HepG2 (cell line): ENCODE measurements at regions not wholly inside any gene's neighbourhood (a gene's known extent, or its start where the extent isn't known, plus 50 kb on each side); places are given as distances from the start of the nearest gene placed in this dataset.

Source experiments
- CCAR2 ChIP-seq: fragments of 200-400 bp; formaldehyde crosslinking; optimal IDR thresholded peaks from 2 replicates; pipeline ENCODE3; 2018; ENCODE audit warnings: low read depth, mild to moderate bottlenecking, low read length, moderate library complexity
- GRHL1 ChIP-seq: sonication (generic); formaldehyde crosslinking; conservative IDR thresholded peaks from 2 replicates; pipeline ENCODE4 v1.8.0; 2022; ENCODE audit warnings: missing genetic modification reagents
- MLLT10 ChIP-seq: sonication (generic); formaldehyde crosslinking; IDR thresholded peaks from 2 replicates; pipeline ENCODE4 v1.4.0; 2020; ENCODE audit warnings: missing genetic modification reagents
- RBM39 ChIP-seq: fragments of 200-400 bp; formaldehyde crosslinking; IDR thresholded peaks from one replicate; pipeline ENCODE4 v1.6.1; 2018; ENCODE audit warnings: antibody characterized with exemption, mild to moderate bottlenecking, low read depth, low read length; ENCODE audit not compliant: poor library complexity, severe bottlenecking
- RFX3 ChIP-seq: IDR thresholded peaks from 2 replicates; pipeline ENCODE4 v1.6.1; 2016; ENCODE audit warnings: missing biosample characterization, missing genetic modification reagents
- SPEN ChIP-seq: sonication (generic); formaldehyde crosslinking; IDR thresholded peaks from 2 replicates; pipeline ENCODE4 v1.5.1; 2020; ENCODE audit warnings: low read depth, mild to moderate bottlenecking, missing genetic modification reagents
- UBTF ChIP-seq: sonication (generic); formaldehyde crosslinking; IDR thresholded peaks from 2 replicates; pipeline ENCODE4 v1.4.0; 2020; ENCODE audit warnings: mild to moderate bottlenecking, missing genetic modification reagents
- WIZ ChIP-seq: sonication (generic); formaldehyde crosslinking; IDR thresholded peaks from 2 replicates; pipeline ENCODE4 v1.5.1; 2020; ENCODE audit warnings: mild to moderate bottlenecking, missing genetic modification reagents
- TF ChIP-seq, protein P1 (sequence below): sonication (generic); formaldehyde crosslinking; IDR thresholded peaks from 2 replicates; pipeline ENCODE4 v1.5.0; 2020; ENCODE audit warnings: mild to moderate bottlenecking, missing genetic modification reagents

GRCh38 chr12:84756961-84757360 lies 155.6 kb downstream of the SLC6A15 start (continued):
- TF ChIP-seq UBTF: no peak
- no peak for TF ChIP-seq WIZ (CRISPR knock-in tag)
- TF ChIP-seq, protein P1, sequence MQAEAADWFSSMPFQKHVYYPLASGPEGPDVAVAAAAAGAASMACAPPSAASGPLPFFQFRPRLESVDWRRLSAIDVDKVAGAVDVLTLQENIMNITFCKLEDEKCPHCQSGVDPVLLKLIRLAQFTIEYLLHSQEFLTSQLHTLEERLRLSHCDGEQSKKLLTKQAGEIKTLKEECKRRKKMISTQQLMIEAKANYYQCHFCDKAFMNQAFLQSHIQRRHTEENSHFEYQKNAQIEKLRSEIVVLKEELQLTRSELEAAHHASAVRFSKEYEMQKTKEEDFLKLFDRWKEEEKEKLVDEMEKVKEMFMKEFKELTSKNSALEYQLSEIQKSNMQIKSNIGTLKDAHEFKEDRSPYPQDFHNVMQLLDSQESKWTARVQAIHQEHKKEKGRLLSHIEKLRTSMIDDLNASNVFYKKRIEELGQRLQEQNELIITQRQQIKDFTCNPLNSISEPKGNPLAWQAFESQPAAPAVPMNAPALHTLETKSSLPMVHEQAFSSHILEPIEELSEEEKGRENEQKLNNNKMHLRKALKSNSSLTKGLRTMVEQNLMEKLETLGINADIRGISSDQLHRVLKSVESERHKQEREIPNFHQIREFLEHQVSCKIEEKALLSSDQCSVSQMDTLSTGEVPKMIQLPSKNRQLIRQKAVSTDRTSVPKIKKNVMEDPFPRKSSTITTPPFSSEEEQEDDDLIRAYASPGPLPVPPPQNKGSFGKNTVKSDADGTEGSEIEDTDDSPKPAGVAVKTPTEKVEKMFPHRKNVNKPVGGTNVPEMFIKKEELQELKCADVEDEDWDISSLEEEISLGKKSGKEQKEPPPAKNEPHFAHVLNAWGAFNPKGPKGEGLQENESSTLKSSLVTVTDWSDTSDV (CRISPR knock-in tag): no peak
- TF ChIP-seq GRHL1: no peak
- TF ChIP-seq SPEN (CRISPR knock-in tag): no peak
- no peak for TF ChIP-seq RBM39
- no peak for TF ChIP-seq MLLT10
- no peak for TF ChIP-seq RFX3 (CRISPR knock-in tag)
- TF ChIP-seq CCAR2: no peak
- TF ChIP-seq, all 625 proteins: peak for 0
